DND-41 (cell line): ENCODE measurements at regions not wholly inside any gene's neighbourhood (a gene's known extent, or its start where the extent isn't known, plus 50 kb on each side); places are given as distances from the start of the nearest gene placed in this dataset.

ENCODE experiments used
- EZH2 ChIP-seq: IDR thresholded peaks from 3 replicates; pipeline ENCODE4 v1.6.1; 2012; ENCODE audit warnings: borderline replicate concordance, low read depth, mild to moderate bottlenecking, moderate library complexity, low read length, inconsistent platforms; ENCODE audit not compliant: severe bottlenecking
- TF ChIP-seq, protein P1 (sequence below): IDR thresholded peaks from 2 replicates; pipeline ENCODE4 v1.5.1; 2012; ENCODE audit warnings: borderline replicate concordance, low read length, moderate library complexity, mild to moderate bottlenecking; ENCODE audit not compliant: poor library complexity, severe bottlenecking; ENCODE audit errors: extremely low read depth

DNA sequence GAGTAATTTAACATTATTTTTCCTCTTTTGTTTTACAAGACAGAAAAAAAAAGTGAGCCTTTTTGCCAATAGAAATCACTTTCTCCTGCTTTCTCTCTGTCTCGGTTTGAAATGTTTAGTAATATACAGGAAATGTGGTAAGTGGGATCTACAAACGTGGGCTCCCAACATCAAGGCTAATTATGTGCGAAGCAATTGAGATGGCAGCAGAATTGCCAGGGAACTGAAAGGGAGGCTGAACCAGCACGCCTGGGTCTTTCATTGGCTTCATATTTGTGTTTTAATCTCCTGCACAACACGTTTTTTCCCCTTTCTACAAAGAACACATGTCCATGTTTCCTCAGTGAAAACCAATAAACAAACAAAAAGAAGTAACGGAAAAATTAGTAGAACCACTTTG is 743.9 kb upstream of the SOX9 start:
- TF ChIP-seq, protein P1, sequence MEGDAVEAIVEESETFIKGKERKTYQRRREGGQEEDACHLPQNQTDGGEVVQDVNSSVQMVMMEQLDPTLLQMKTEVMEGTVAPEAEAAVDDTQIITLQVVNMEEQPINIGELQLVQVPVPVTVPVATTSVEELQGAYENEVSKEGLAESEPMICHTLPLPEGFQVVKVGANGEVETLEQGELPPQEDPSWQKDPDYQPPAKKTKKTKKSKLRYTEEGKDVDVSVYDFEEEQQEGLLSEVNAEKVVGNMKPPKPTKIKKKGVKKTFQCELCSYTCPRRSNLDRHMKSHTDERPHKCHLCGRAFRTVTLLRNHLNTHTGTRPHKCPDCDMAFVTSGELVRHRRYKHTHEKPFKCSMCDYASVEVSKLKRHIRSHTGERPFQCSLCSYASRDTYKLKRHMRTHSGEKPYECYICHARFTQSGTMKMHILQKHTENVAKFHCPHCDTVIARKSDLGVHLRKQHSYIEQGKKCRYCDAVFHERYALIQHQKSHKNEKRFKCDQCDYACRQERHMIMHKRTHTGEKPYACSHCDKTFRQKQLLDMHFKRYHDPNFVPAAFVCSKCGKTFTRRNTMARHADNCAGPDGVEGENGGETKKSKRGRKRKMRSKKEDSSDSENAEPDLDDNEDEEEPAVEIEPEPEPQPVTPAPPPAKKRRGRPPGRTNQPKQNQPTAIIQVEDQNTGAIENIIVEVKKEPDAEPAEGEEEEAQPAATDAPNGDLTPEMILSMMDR = no peak
- TF ChIP-seq EZH2 = no peak
